ENCODE measurements at regions not wholly inside any gene's neighbourhood (a gene's known extent, or its start where the extent isn't known, plus 50 kb on each side); places are given as distances from the start of the nearest gene placed in this dataset.

DNA sequence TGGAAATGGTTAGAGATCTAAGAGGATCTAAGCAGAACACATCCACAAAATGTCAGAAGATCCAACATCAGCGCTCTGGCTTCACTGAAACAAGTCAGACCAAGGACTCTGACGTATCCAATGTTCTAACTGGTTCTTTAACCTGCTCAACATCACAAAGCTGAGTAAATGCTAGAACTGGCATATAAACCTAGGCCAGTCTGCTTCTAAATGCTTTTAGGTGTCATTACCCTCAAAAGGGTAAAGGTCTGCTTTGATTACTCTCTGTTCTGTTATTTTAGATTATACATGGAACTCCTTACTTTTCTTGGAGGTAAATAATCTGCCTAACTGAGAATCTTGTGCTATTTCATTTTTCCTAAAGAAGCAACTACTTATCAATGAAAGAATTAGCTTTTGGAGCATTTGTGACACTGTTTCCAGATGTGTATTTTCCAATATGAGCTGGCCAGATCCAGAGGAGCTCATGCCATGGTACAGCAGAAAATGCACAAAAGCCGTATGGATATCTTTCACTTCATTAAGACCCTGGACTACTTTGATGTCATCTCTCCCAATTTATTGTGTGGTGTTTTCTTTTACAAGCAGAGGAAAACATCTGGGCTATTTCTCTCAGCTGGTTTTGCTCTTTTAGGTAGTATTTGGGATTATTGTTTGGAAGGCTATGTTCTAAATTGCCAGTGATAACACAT lies 123.5 kb downstream of the RASGEF1B start:
- TF ChIP-seq JUN (IDR thresholded peaks at IDR 0.05; ENCODE audit: borderline replicate concordance, insufficient read depth, insufficient read length, low read depth) (no peak), EZH2 (IDR thresholded peaks at IDR 0.05; ENCODE audit: borderline replicate concordance, low read depth, low read length, severe bottlenecking) (no peak), POLR2A (IDR thresholded peaks at IDR 0.05; ENCODE audit: low read depth, low read length) (no peak), MYC (IDR thresholded peaks at IDR 0.05; ENCODE audit: low read depth, low read length) (no peak), FOS (IDR thresholded peaks at IDR 0.05; ENCODE audit: borderline replicate concordance, insufficient read depth, low read length) (no peak), GATA2 (IDR thresholded peaks at IDR 0.05; ENCODE audit: insufficient read depth, insufficient read length, low read depth, low read length) (no peak), POLR2AphosphoS5 (IDR thresholded peaks at IDR 0.05; ENCODE audit: insufficient read depth, low read depth, low read length) (no peak)
- TF ChIP-seq, protein P1, sequence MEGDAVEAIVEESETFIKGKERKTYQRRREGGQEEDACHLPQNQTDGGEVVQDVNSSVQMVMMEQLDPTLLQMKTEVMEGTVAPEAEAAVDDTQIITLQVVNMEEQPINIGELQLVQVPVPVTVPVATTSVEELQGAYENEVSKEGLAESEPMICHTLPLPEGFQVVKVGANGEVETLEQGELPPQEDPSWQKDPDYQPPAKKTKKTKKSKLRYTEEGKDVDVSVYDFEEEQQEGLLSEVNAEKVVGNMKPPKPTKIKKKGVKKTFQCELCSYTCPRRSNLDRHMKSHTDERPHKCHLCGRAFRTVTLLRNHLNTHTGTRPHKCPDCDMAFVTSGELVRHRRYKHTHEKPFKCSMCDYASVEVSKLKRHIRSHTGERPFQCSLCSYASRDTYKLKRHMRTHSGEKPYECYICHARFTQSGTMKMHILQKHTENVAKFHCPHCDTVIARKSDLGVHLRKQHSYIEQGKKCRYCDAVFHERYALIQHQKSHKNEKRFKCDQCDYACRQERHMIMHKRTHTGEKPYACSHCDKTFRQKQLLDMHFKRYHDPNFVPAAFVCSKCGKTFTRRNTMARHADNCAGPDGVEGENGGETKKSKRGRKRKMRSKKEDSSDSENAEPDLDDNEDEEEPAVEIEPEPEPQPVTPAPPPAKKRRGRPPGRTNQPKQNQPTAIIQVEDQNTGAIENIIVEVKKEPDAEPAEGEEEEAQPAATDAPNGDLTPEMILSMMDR (IDR thresholded peaks at IDR 0.05; ENCODE audit: extremely low read depth in 1 of 2, insufficient read depth in 1 of 2, low read depth in 1 of 2, low read length in 2 of 2) = no peak
- TF ChIP-seq, protein P2, sequence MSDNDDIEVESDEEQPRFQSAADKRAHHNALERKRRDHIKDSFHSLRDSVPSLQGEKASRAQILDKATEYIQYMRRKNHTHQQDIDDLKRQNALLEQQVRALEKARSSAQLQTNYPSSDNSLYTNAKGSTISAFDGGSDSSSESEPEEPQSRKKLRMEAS (IDR thresholded peaks at IDR 0.05; ENCODE audit: insufficient read depth, insufficient read length) = no peak
- no peak overlapping the region for H3K9ac ChIP-seq (replicated peaks; ENCODE audit: extremely low read depth, insufficient read depth, low read length)
- H2AFZ ChIP-seq (ENCODE audit: low read depth, low read length) = no peak overlapping the region
- intact Hi-C loops (cut with micrococcal nuclease) (no loop called here), dilution Hi-C loops (cut with MboI; ENCODE audit: extremely low pct_ligation_motif_present, low sequenced_read_pairs) (no loop called here)
- H3K79me2 ChIP-seq (ENCODE audit: control insufficient read depth, insufficient read depth, low read length) = no peaks in the 10 kb centered on the region
- BruUV-seq (replicated peaks) = no TSS peak
- H3K27ac ChIP-seq (ENCODE audit: insufficient read depth, low read depth, low read length) = no peak overlapping the region
- no peaks in the 10 kb centered on the region for H3K27me3 ChIP-seq (ENCODE audit: control insufficient read depth in 2 of 2, insufficient read depth in 2 of 2, low read length in 2 of 2)
- H3K9me1 ChIP-seq (replicated peaks; ENCODE audit: control insufficient read depth, extremely low read depth, insufficient read depth, low read length) = no peaks in the 10 kb centered on the region
- no peaks in the 10 kb centered on the region for H3K36me3 ChIP-seq (ENCODE audit: control insufficient read depth in 2 of 2, extremely low read depth in 1 of 2, insufficient read depth in 2 of 2, low read length in 2 of 2)
- CTCF ChIA-PET = no interaction called here
- no peaks in the 10 kb centered on the region for H3K4me1 ChIP-seq (ENCODE audit: control insufficient read depth, extremely low read depth, insufficient read depth, low read length)
- FAIRE-seq = no peak
- DNase-seq (ENCODE audit: low read depth, low spot score) = no peak
- no peak overlapping the region for H3K4me3 ChIP-seq (replicated peaks in 1 of 3; ENCODE audit: insufficient read depth in 1 of 3, low read depth in 1 of 3, low read length in 3 of 3)
- no peak overlapping the region for H3K4me2 ChIP-seq (ENCODE audit: insufficient read depth, low read length)
- no peaks in the 10 kb centered on the region for H3K9me3 ChIP-seq (replicated peaks; ENCODE audit: control insufficient read depth, insufficient read depth, low read length)
- POLR2A ChIA-PET = no interaction called here
- H4K20me1 ChIP-seq (replicated peaks; ENCODE audit: control insufficient read depth, extremely low read depth, insufficient read depth, low read length) = no peaks in the 10 kb centered on the region
